ENCODE measurements at regions not wholly inside any gene's neighbourhood (a gene's known extent, or its start where the extent isn't known, plus 50 kb on each side); places are given as distances from the start of the nearest gene placed in this dataset.

DNA sequence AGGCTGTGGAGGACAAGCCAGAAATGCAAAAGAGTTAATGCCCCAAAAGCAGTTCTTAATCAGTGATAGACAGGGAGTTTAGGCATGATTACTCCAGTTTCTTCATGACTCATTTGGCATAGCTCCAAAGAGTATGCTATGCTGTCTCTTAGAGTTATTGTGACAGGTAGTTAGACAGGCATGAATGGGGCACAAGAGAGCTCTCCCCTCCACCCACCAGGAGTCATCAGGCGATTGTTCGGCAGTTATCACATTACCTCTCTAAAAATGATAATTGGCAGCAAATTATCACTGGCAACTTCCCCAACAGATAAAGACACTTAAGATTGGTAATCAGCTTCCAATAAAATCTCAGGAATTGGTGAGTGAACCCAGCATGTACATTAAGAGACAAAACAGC is 320.1 kb downstream of the DAD1 start:
- Histone ChIP-seq H3K14ac (replicated peaks; ENCODE audit: low read depth, low read length) (no peak overlapping the region), H3K4me1 (ENCODE audit: control insufficient read depth, insufficient read depth, low read length) (peaks cover 9% of the 10 kb centered on the region), H4K5ac (ENCODE audit: low read depth, low read length) (no peak overlapping the region), H3K4ac (ENCODE audit: low read depth, low read length) (no peak overlapping the region), H3K27me3 (ENCODE audit: control insufficient read depth, insufficient read depth, low read length) (no peaks in the 10 kb centered on the region; the same call in 1 of the 2 replicates), H3K23ac (ENCODE audit: low read depth, low read length) (no peak overlapping the region), H3K4me3 (ENCODE audit: insufficient read depth, low read depth, low read length) (no peak overlapping the region), H3K9ac (ENCODE audit: low read depth, low read length) (no peak overlapping the region), H2BK5ac (ENCODE audit: low read depth, low read length, poor library complexity, severe bottlenecking) (no peak overlapping the region), H2AFZ (replicated peaks; ENCODE audit: low read length, poor library complexity) (no peak overlapping the region), H3K18ac (ENCODE audit: low read depth, low read length) (no peak overlapping the region), H3K27ac (ENCODE audit: insufficient read depth, low read length) (no peak overlapping the region), H3K56ac (ENCODE audit: extremely low read depth, insufficient read depth, low read length) (no peak overlapping the region), H3K9me3 (ENCODE audit: control insufficient read depth, insufficient read depth, low read length) (no peaks in the 10 kb centered on the region), H2AK9ac (replicated peaks; ENCODE audit: low read depth, low read length, poor library complexity) (no peak overlapping the region), H2AK5ac (ENCODE audit: low read depth, low read length) (no peak overlapping the region; the same call in 1 of the 2 replicates), H3K9me1 (ENCODE audit: insufficient read depth, low read length) (peaks cover 12% of the 10 kb centered on the region), H3K36me3 (ENCODE audit: control insufficient read depth, insufficient read depth, low read length) (no peaks in the 10 kb centered on the region), H4K20me1 (ENCODE audit: insufficient read depth, low read length) (no peaks in the 10 kb centered on the region), H4K91ac (ENCODE audit: insufficient read depth, low read depth, low read length) (no peak overlapping the region), H3K4me2 (ENCODE audit: low read depth, low read length) (no peak overlapping the region), H2BK120ac (ENCODE audit: low read depth, low read length) (peak overlapping the region; percentile 49; the same call in 1 of the 2 replicates), H2BK20ac (ENCODE audit: low read depth, low read length) (no peak overlapping the region), H2BK15ac (ENCODE audit: low read depth, low read length) (no peak overlapping the region), H4K8ac (ENCODE audit: low read depth in 2 of 2, low read length in 2 of 2) (no peak overlapping the region), H3K79me1 (ENCODE audit: low read depth in 1 of 2, low read length in 2 of 2) (no peaks in the 10 kb centered on the region)
- ChIA-PET POLR2A (ENCODE audit: unreplicated experiment) (no interaction called here), CTCF (no interaction called here)
- dilution Hi-C loops (cut with HindIII; ENCODE audit: low sequenced_read_pairs, unreplicated experiment): no loop called here
- TF ChIP-seq CEBPB (IDR thresholded peaks at IDR 0.05; ENCODE audit: low read depth, low read length) (no peak), MAFK (IDR thresholded peaks at IDR 0.05; ENCODE audit: low read depth, low read length) (no peak), RFX5 (IDR thresholded peaks at IDR 0.05; ENCODE audit: low read depth, low read length) (no peak), BHLHE40 (IDR thresholded peaks at IDR 0.05; ENCODE audit: low read depth, low read length) (no peak), NFE2L2 (IDR thresholded peaks at IDR 0.05; ENCODE audit: low read depth, low read length) (no peak), USF2 (IDR thresholded peaks at IDR 0.05; ENCODE audit: low read depth, low read length) (no peak)
- ATAC-seq (ENCODE audit: low read depth) (no peak), DNase-seq (peak; percentile 47)
- in situ Hi-C loops (cut with MboI; ENCODE audit: low sequenced_read_pairs): no loop called here
- intact Hi-C loops (cut with micrococcal nuclease): no loop called here
- no TSS peak for BruUV-seq (replicated peaks)
- WGBS, 2 experiments (ENCODE audit: extremely low coverage in 2 of 2, insufficient read length in 1 of 2): no CpG with 5 or more reads among the region's 2 CpGs

All from IMR-90 (cell line).